Endodermal cell (in vitro differentiated cells): ENCODE measurements at regions not wholly inside any gene's neighbourhood (a gene's known extent, or its start where the extent isn't known, plus 50 kb on each side); places are given as distances from the start of the nearest gene placed in this dataset.

Experiments
- DNase-seq: peaks from one replicate; pipeline ENCODE4 v3.0.0-alpha.2; 2017
- H3K27ac ChIP-seq: 2 replicates; pipeline ENCODE4 v1.5.1; 2013; ENCODE audit warnings: mild to moderate bottlenecking, low read depth, low read length, moderate library complexity
- H3K27me3 ChIP-seq: 2 replicates; pipeline ENCODE4 v1.6.1; 2013; ENCODE audit warnings: mild to moderate bottlenecking, low read length, moderate library complexity; ENCODE audit not compliant: insufficient read depth, control insufficient read depth, poor library complexity, severe bottlenecking
- H3K36me3 ChIP-seq: 2 replicates; pipeline ENCODE4 v1.7.0; 2013; ENCODE audit warnings: mild to moderate bottlenecking, low read length, moderate library complexity; ENCODE audit not compliant: control insufficient read depth, insufficient read depth
- H3K4me1 ChIP-seq: one replicate; pipeline ENCODE4 v1.7.0; 2013; ENCODE audit warnings: low read length; ENCODE audit not compliant: control insufficient read depth, insufficient read depth
- H3K4me3 ChIP-seq: 2 replicates; pipeline ENCODE4 v1.5.1; 2013; ENCODE audit warnings: mild to moderate bottlenecking, low read length, moderate library complexity
- H3K9ac ChIP-seq: 2 replicates; pipeline ENCODE4 v1.6.1; 2013; ENCODE audit warnings: mild to moderate bottlenecking, low read length, moderate library complexity; ENCODE audit not compliant: poor library complexity, severe bottlenecking; ENCODE audit errors: extremely low read depth
- H3K9me3 ChIP-seq: 2 replicates; pipeline ENCODE4 v1.6.1; 2013; ENCODE audit warnings: mild to moderate bottlenecking, low read length, moderate library complexity; ENCODE audit not compliant: control insufficient read depth
- H3K27ac Mint-ChIP-seq: 2 replicates; pipeline ENCODE4 v1.8.0; 2020; ENCODE audit warnings: mixed read lengths
- H3K27me3 Mint-ChIP-seq: 2 replicates; pipeline ENCODE4 v1.8.0; 2021; ENCODE audit warnings: mild to moderate bottlenecking, mixed read lengths; ENCODE audit not compliant: insufficient read depth
- H3K36me3 Mint-ChIP-seq: 2 replicates; pipeline ENCODE4 v1.8.0; 2020; ENCODE audit warnings: low read depth, mixed read lengths
- H3K4me1 Mint-ChIP-seq: 2 replicates; pipeline ENCODE4 v1.8.0; 2020; ENCODE audit warnings: mixed read lengths
- H3K4me3 Mint-ChIP-seq: 2 replicates; pipeline ENCODE4 v1.8.0; 2020; ENCODE audit warnings: mild to moderate bottlenecking, moderate library complexity, mixed read lengths
- H3K9me3 Mint-ChIP-seq: 2 replicates; pipeline ENCODE4 v1.8.0; 2020; ENCODE audit warnings: mild to moderate bottlenecking, mixed read lengths
- CTCF ChIP-seq: fragments of 200-600 bp; sonication (generic); conservative IDR thresholded peaks from 2 replicates; pipeline ENCODE4 v1.5.0; 2021; ENCODE audit warnings: antibody characterized with exemption, mild to moderate bottlenecking
- WGBS, 2 experiments: methylation state at CpG; one replicate each; pipeline versions ENCODE4 v1.1.5 to v1.1.7; 2013; ENCODE audit warnings: missing lambda C conversion rate in 2 of 2, mixed read lengths in 1 of 2; ENCODE audit not compliant: insufficient coverage in 1 of 2, insufficient read length in 1 of 2; 5-methylcytosine and 5-hydroxymethylcytosine counted together

GRCh38 chr21:25215698-25216384 lies 391.4 kb downstream of the MRPL39 start:
- Histone ChIP-seq H3K9me3 (peaks cover 15% of the 10 kb centered on the region), H3K9ac (no peak overlapping the region), H3K4me3 (no peak overlapping the region), H3K36me3 (no peaks in the 10 kb centered on the region), H3K27me3 (no peaks in the 10 kb centered on the region), H3K27ac (no peak overlapping the region), H3K4me1 (no peaks in the 10 kb centered on the region)
- no peak overlapping the region for H3K4me3 Mint-ChIP-seq
- no peaks in the 10 kb centered on the region for H3K4me1 Mint-ChIP-seq
- no peak for DNase-seq
- no peaks in the 10 kb centered on the region for H3K27me3 Mint-ChIP-seq
- H3K9me3 Mint-ChIP-seq: peaks cover 33% of the 10 kb centered on the region
- no peaks in the 10 kb centered on the region for H3K36me3 Mint-ChIP-seq
- WGBS, 2 experiments: 86 to 100% methylated on average over 1 of the region's 2 CpGs
- no peak overlapping the region for H3K27ac Mint-ChIP-seq
- no peak for TF ChIP-seq CTCF

GRCh38 chr21:25214676-25215075 lies 392.6 kb downstream of the MRPL39 start:
- Mint-ChIP-seq H3K4me3 (no peak overlapping the region), H3K27me3 (no peaks in the 10 kb centered on the region), H3K4me1 (no peaks in the 10 kb centered on the region), H3K27ac (no peak overlapping the region), H3K9me3 (peaks cover 29% of the 10 kb centered on the region), H3K36me3 (no peaks in the 10 kb centered on the region)
- Histone ChIP-seq H3K9me3 (peaks cover 5% of the 10 kb centered on the region), H3K27me3 (no peaks in the 10 kb centered on the region), H3K9ac (no peak overlapping the region), H3K36me3 (no peaks in the 10 kb centered on the region), H3K27ac (no peak overlapping the region), H3K4me1 (no peaks in the 10 kb centered on the region), H3K4me3 (no peak overlapping the region)
- TF ChIP-seq CTCF: no peak
- WGBS, 2 experiments: 79 to 95% methylated on average over 5 to 8 of the region's 8 CpGs
- DNase-seq: no peak

- no peaks in the 10 kb centered on the region for H3K4me1 Mint-ChIP-seq
- 93% methylated on average over 2 of the region's 2 CpGs; no CpG with 5 or more reads in 1 of the 2 experiments for WGBS, 2 experiments
- no peak overlapping the region for H3K4me3 Mint-ChIP-seq
- no peak for TF ChIP-seq CTCF
- H3K4me3 ChIP-seq: no peak overlapping the region
- H3K36me3 ChIP-seq: no peaks in the 10 kb centered on the region
- no peaks in the 10 kb centered on the region for H3K36me3 Mint-ChIP-seq
- peaks cover 40% of the 10 kb centered on the region for H3K9me3 Mint-ChIP-seq
- no peaks in the 10 kb centered on the region for H3K27me3 Mint-ChIP-seq
- peaks cover 4% of the 10 kb centered on the region for H3K4me1 ChIP-seq
- no peak for DNase-seq
- H3K9ac ChIP-seq: no peak overlapping the region
- no peak overlapping the region for H3K27ac ChIP-seq
- H3K9me3 ChIP-seq: peaks cover 6% of the 10 kb centered on the region
- no peaks in the 10 kb centered on the region for H3K27me3 ChIP-seq
- H3K27ac Mint-ChIP-seq: no peak overlapping the region
Measured at GRCh38 chr21:25199944-25200343, 407.3 kb downstream of the MRPL39 start.
